ENCODE measurements at regions not wholly inside any gene's neighbourhood (a gene's known extent, or its start where the extent isn't known, plus 50 kb on each side); places are given as distances from the start of the nearest gene placed in this dataset.

DNA sequence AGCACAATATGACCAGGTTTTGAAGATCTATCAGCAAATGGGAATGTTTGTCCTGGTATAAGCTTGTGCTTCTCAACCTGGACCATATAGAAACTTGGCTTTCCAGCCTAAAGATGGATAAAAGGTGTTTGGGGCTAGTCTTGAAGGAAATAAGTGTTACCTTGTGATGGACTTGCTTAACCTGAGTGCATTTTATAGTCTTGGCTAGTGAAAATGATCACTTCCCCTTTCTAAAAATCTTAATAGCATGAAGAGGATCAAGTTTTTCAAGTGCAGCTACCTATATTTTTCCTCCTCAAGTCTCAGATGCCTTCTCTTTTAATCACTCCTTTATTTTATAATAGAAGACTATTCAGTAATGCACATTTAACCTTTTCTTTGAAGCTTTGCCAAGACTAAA is 919.8 kb upstream of the SLITRK1 start:
- TF ChIP-seq, protein P1, sequence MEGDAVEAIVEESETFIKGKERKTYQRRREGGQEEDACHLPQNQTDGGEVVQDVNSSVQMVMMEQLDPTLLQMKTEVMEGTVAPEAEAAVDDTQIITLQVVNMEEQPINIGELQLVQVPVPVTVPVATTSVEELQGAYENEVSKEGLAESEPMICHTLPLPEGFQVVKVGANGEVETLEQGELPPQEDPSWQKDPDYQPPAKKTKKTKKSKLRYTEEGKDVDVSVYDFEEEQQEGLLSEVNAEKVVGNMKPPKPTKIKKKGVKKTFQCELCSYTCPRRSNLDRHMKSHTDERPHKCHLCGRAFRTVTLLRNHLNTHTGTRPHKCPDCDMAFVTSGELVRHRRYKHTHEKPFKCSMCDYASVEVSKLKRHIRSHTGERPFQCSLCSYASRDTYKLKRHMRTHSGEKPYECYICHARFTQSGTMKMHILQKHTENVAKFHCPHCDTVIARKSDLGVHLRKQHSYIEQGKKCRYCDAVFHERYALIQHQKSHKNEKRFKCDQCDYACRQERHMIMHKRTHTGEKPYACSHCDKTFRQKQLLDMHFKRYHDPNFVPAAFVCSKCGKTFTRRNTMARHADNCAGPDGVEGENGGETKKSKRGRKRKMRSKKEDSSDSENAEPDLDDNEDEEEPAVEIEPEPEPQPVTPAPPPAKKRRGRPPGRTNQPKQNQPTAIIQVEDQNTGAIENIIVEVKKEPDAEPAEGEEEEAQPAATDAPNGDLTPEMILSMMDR (IDR thresholded peaks at IDR 0.05): no peak
- TF ChIP-seq POLR2A (IDR thresholded peaks at IDR 0.05): no peak
